Erythroblast (primary cell): ENCODE measurements at regions not wholly inside any gene's neighbourhood (a gene's known extent, or its start where the extent isn't known, plus 50 kb on each side); places are given as distances from the start of the nearest gene placed in this dataset.

Experiments used
- DNase-seq, 2 experiments: peaks; one replicate each; lab custom pipeline; 2025; lab: John Stamatoyannopoulos, UW
- GATA1 ChIP-seq: IDR thresholded peaks from 2 replicates; pipeline ENCODE4 v1.6.1; 2011; ENCODE audit warnings: low read depth, mild to moderate bottlenecking, control low read depth, low read length, moderate library complexity
- POLR2A ChIP-seq: IDR thresholded peaks from 2 replicates; pipeline ENCODE4 v1.6.1; 2011; ENCODE audit warnings: mild to moderate bottlenecking, low read length

DNA sequence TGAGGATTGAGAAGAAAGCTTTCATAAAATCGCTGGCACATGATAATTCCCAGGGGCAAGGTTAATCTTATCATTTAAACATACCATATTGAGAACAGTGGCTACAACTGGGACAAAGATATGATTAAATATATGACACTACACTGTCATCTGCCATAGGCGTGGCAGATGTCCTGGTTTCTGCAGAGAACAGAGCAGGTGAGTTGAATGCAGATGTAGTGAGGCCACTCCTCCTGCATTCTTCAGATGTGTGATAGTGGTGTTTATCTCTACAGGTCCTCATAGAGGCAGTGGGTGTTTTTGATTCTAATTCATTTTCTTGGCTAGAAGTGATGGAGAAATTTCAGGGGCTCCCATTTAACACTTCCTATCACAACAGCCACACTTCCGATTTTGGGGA, 237.0 kb upstream of the CDH9 start:
- TF ChIP-seq GATA1 = no peak
- no peak for TF ChIP-seq POLR2A
- DNase-seq = no peak

DNA sequence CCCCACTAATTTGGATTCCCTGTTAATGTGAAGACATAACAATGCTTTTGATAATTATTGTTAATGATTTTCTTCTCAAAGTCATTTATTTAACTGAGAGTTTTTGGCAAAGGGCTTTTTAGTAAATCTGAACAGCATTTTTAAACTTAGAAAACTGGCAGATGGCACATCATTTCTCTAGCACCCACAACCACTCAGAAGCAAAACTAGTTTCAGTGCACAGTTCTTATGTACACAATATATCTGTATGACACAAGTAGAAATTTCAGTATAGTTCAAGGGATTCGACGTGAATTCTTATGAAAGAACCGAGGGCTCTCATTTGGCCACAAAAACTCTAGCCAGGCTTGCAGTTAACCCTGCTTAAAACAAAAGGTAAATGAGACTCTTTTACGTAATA, 231.4 kb upstream of the CDH9 start:
- TF ChIP-seq GATA1 (no peak), POLR2A (no peak)
- no peak for DNase-seq

DNA sequence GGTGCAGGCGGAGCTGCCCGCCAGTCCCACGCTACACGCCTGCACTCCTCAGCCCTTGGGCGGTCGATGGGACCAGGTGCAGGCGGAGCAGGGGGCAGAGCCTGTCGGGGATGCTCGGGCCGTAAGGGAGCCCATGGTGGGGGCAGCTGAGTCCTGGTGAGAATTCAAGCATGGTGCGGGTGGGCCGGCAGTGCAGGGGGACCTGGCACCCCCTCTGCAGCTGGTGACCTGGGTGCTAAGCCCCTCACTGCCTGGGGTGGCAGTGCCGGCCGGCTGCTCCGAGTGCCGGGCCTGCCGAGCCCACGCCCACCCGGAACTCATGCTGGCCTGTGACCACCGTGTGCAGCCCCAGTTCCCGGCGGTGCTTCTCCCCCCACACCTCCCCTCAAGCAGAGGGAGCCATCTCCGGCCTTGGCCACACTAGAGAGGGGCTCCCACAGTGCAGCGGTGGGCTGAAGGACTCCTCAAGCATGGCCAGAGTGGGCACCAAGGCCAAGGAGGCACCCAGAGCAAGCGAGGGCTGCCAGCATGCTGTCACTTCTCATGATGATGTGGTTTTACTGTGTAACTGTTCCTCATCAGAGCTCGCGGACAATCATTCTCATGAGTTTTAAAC, 228.9 kb upstream of the CDH9 start:
- TF ChIP-seq GATA1 = no peak
- DNase-seq = no peak

DNA sequence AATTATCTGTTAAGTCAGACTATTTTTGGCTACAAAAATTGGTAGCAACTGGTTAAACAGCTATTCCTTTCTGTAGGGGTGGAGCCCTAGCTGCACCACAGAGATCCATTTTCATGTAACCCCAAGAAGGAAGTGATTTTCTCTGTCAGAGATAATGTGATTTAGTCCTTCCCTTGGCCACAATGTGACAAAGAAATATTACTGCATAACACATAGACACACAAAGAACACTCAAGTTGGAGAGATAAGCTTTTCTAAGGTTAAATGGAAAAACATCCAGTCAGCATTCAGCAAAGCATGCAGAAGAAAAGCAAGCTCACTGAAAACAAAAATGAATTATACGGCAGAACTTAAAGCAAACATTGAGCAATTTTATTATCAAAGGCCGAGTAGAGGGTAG, 227.8 kb upstream of the CDH9 start:
- no peak for TF ChIP-seq POLR2A
- TF ChIP-seq GATA1 = no peak
- no peak for DNase-seq

DNA sequence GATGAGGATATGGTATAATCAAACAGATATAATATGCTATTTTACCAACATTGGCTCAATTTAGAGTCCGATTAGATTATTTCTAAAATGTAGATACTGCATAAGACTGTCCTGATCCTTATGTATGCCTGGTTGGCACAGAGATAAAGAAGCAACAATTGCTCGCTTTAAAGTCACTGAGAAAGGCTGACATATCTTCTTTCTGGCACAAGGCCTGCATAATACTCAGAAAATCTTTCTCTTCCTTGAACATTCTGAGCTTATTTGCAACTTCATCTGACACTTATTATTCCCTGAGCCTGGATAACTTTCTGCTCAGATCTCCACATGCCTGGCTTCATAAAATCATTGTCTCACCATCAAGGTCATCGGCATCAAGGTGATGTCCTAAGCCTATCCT, 219.3 kb upstream of the CDH9 start:
- no peak for DNase-seq
- TF ChIP-seq GATA1 = no peak
- no peak for TF ChIP-seq POLR2A

DNA sequence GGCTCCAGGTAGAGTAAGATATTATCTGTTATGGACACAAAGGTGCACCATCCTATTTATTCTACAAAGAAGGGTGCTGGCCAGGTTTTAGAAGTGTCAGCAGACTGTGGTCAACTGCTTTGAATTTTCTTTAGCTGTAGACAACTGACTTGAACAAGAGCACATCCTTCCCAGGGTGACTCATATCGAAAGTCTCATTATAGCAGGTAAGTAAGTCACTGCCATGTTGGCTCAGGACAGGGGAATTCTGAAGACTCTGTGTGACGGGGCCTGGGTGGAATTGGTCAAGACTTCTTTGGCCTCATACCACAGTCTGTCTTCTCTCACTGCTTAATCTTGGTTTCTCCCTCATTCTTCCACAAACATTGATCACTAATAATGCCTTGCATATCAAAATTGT, 214.5 kb upstream of the CDH9 start:
- TF ChIP-seq GATA1 (no peak), POLR2A (no peak)
- DNase-seq = no peak

DNA sequence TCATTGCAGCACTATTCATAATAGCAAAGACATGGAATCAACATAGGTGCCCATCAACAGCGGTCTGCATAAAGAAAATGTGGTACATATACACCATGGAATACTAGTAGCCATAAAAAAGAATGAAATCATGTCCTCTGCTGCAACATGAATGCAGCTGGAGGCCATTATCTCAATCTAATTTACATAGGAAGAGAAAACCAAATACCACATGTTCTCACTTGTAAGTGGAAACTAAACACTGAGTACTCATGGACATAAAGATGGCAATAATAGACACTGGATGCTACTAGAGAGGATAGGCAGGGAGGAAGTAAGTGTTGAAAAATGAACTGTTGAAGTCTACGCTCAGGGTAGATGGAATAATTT, 203.9 kb upstream of the CDH9 start:
- no peak for DNase-seq
- no peak for TF ChIP-seq GATA1
- no peak for TF ChIP-seq POLR2A

DNA sequence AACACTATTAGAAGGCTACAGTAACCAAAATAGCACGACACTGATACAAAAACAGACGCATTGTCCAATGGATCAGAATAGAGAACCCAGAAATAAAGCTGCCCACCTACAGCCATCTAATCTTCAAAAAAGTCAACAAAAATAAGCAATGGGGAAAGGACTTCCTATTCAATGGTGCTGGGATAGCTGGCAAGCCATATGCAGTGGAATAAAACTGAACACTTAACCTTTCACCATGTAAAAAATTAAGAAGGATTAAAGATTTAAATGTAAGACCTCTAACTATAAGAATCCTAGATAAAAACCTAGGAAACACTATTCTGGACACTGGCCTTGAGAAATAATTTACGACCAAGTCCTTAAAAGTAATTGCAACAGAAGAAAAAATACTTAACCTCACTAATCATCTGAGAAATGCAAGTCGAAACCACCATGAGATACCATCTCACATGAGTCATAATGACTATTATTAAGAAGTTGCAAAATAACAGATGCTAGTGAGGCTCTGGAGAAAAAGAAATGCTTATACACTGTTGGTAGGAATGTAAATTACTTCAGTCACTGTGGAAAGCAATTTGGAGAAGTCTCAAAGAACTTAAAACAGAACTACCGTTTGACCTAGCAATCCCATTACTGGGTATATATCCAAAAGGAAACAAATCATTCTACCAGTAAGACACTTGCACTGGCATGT, 203.3 kb upstream of the CDH9 start:
- no peak for DNase-seq
- no peak for TF ChIP-seq GATA1
- no peak for TF ChIP-seq POLR2A

DNA sequence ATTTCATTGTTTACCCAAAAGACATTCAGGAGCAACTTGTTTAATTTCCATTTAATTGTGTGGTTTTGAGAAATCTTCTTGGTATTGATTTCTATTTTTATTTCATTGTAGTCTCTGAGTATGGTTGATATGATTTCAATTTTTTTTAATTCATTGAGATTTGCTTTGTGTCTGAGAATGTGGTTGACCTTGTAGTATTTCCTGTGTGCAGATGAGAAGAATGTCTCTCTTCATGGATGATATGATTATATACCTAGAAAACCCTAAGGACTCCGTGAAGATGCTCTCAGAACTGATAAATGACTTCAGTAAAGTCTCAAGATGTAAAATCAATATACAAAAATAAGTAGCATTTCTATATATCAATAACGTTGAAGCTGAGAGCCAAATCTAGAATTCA, 202.4 kb upstream of the CDH9 start:
- DNase-seq = no peak
- TF ChIP-seq GATA1 = no peak
- TF ChIP-seq POLR2A = no peak

DNA sequence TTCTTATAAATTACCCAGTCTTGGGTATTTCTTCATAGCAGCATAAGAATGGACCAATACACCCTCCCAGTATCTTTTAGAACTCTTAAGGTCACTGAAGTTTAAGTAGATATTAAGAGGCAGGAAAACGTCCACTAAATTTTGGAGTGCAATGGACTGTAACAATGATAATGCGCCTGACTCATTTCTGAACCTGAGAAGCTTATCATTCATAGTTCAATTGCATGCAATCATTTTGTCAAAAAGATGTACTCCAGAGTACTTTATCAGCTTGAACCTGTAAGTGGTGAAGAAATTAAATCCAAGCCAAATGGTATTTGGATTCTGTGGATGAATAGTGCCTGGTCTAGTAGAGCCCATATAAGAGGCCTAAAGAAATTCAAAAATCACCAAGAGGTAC, 196.5 kb upstream of the CDH9 start:
- DNase-seq = no peak
- TF ChIP-seq GATA1 (no peak), POLR2A (no peak)

DNA sequence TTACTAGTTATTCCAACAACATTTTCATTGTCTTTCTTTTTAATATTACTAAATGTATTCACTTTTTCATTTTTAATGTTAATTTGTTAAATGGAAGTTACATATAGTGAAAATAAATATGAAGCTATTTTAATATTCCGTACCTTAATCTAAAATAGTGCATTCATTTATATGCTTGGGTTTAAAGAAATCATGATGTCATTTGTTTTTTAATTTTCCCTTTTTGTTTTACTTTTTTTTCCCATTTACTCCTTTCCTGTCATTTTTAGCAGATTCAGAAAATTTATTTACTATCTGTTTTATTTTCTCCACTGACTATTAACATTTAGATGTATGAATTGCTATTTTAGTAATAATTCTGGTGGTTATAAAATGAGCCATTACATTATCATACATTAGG, 183.0 kb upstream of the CDH9 start:
- no peak for DNase-seq
- TF ChIP-seq GATA1 (no peak), POLR2A (no peak)

DNA sequence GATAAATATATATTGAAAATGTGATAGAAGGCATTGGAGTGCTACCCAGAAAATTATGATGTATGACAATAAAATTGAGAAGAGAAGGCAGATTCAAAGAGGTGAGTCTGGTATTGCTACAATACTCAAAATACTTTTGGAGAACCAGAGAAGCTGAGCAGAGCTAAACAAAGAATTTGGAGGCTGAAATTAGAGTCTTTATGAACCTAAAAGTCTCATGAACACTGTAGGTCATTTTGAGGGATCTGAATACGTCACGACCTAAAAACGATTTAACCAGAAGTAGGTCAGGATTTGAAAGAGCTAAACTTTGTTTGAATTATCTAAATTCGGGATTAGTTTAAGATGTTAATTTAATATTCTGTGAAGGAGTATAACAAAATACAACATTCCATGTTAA, 182.4 kb upstream of the CDH9 start:
- TF ChIP-seq GATA1 = no peak
- no peak for TF ChIP-seq POLR2A
- DNase-seq = no peak

DNA sequence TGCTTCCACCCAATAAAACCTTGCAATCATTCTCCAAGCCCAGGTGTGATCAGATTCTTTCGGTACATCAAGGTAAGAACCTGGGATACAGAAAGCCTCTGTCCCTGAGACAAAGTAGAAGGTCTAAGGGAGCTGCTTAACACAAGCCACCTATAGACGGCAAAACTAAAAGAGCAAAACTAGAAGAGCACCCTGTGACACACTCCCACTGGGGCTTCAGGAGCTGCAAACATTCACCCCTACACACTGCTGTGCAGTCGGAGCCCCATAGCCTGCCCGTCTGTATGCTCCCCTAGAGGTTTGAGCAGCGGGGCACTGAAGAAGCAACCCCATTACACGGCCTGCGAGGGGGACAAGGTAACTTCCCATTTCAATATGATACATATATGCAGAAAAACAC, 179.6 kb upstream of the CDH9 start:
- TF ChIP-seq POLR2A = no peak
- no peak for TF ChIP-seq GATA1
- DNase-seq = no peak

DNA sequence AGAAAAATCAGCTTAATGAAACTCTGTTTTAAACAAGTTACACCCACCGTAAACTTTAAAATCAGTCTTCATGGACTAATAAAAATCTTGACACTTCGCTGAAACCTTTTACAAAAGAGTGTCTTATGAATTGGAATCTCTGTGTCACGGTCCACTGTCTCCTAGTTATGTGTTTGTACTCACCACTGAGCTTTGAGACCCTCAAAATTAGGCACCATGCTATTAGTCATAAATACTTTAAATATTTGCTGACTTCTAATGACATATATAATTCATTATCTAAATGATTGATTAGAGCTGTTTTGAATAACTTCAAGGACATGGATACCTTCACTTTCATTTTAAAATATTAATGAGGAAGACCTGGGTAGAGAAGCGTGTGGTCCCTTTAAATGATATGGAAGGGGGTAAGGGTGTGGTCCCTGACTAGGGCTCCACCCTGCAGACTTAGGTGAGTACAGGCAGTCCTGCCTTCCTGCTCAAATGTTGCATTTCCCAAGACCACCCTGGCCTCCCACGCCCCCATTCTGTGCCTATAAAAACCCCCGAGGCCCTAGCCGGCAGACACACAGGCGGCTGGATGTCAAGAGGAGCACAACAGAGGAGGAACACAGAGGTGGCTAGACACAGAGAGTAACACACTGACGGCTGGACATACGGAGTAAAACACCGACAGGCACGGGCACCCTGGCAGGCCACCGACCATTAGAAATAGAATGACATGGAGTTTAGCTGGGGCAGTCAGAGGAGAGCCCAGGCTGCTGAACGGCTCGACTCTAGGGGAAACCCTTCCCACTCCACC, 179.0 kb upstream of the CDH9 start:
- TF ChIP-seq POLR2A (no peak), GATA1 (no peak)
- no peak for DNase-seq
